NT2/D1 (cell line): ENCODE measurements at regions not wholly inside any gene's neighbourhood (a gene's known extent, or its start where the extent isn't known, plus 50 kb on each side); places are given as distances from the start of the nearest gene placed in this dataset.

Source experiments
- YY1 ChIP-seq: IDR thresholded peaks from 2 replicates; pipeline ENCODE4 v1.6.1; 2011; ENCODE audit not compliant: insufficient read length, insufficient read depth
- ZNF274 ChIP-seq: IDR thresholded peaks from 2 replicates; pipeline ENCODE4 v1.6.1; 2011; ENCODE audit warnings: mild to moderate bottlenecking, low read depth, low read length

GRCh38 chr14:95380350-95381042, 60.8 kb upstream of the CLMN start:
- no peak for TF ChIP-seq YY1
- no peak for TF ChIP-seq ZNF274
